Neural cell (in vitro differentiated cells): ENCODE measurements at regions not wholly inside any gene's neighbourhood (a gene's known extent, or its start where the extent isn't known, plus 50 kb on each side); places are given as distances from the start of the nearest gene placed in this dataset.

ENCODE experiments used
- EZH2 ChIP-seq: fragments of 200-600, 300-800 bp; shearing (Covaris generic), sonication (generic); IDR thresholded peaks from 2 replicates; pipeline ENCODE4 v1.6.1; 2014; ENCODE audit warnings: antibody characterized with exemption, low read length, borderline replicate concordance, mild to moderate bottlenecking; ENCODE audit not compliant: insufficient read depth, poor library complexity, severe bottlenecking
- TF ChIP-seq, protein P1 (sequence below): fragments of 450-650 bp; IDR thresholded peaks from 2 replicates; pipeline ENCODE4 v1.5.1; 2014; ENCODE audit warnings: antibody characterized with exemption, mild to moderate bottlenecking, moderate library complexity; ENCODE audit not compliant: poor library complexity, severe bottlenecking
- TF ChIP-seq, protein P2 (sequence below): IDR thresholded peaks from 2 replicates; pipeline ENCODE4 v1.6.1; 2012; ENCODE audit warnings: borderline replicate concordance

DNA sequence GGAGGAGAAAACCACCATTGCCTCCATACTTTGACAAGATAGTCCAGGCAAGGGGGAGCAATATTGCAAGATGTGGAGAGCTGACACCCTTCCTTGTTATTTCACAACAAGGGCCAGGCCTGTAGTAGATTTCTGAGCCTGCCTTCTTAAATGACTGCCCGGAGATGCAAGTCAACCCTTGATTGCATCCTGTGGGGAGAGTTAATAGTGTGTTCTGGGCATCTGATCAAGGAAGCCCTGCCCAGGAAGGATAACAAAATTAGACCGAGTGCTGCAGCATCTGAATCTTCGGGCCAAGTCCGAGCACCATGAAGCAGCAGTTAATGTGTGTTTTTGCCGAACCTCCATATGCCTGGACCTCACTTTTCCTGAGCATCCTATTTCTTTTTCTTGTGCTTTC is 382.3 kb downstream of the PRDM2 start:
- TF ChIP-seq, protein P1, sequence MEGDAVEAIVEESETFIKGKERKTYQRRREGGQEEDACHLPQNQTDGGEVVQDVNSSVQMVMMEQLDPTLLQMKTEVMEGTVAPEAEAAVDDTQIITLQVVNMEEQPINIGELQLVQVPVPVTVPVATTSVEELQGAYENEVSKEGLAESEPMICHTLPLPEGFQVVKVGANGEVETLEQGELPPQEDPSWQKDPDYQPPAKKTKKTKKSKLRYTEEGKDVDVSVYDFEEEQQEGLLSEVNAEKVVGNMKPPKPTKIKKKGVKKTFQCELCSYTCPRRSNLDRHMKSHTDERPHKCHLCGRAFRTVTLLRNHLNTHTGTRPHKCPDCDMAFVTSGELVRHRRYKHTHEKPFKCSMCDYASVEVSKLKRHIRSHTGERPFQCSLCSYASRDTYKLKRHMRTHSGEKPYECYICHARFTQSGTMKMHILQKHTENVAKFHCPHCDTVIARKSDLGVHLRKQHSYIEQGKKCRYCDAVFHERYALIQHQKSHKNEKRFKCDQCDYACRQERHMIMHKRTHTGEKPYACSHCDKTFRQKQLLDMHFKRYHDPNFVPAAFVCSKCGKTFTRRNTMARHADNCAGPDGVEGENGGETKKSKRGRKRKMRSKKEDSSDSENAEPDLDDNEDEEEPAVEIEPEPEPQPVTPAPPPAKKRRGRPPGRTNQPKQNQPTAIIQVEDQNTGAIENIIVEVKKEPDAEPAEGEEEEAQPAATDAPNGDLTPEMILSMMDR: no peak
- TF ChIP-seq, protein P2, sequence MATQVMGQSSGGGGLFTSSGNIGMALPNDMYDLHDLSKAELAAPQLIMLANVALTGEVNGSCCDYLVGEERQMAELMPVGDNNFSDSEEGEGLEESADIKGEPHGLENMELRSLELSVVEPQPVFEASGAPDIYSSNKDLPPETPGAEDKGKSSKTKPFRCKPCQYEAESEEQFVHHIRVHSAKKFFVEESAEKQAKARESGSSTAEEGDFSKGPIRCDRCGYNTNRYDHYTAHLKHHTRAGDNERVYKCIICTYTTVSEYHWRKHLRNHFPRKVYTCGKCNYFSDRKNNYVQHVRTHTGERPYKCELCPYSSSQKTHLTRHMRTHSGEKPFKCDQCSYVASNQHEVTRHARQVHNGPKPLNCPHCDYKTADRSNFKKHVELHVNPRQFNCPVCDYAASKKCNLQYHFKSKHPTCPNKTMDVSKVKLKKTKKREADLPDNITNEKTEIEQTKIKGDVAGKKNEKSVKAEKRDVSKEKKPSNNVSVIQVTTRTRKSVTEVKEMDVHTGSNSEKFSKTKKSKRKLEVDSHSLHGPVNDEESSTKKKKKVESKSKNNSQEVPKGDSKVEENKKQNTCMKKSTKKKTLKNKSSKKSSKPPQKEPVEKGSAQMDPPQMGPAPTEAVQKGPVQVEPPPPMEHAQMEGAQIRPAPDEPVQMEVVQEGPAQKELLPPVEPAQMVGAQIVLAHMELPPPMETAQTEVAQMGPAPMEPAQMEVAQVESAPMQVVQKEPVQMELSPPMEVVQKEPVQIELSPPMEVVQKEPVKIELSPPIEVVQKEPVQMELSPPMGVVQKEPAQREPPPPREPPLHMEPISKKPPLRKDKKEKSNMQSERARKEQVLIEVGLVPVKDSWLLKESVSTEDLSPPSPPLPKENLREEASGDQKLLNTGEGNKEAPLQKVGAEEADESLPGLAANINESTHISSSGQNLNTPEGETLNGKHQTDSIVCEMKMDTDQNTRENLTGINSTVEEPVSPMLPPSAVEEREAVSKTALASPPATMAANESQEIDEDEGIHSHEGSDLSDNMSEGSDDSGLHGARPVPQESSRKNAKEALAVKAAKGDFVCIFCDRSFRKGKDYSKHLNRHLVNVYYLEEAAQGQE: no peak
- no peak for TF ChIP-seq EZH2
